COLO829 (cell line): ENCODE measurements at regions not wholly inside any gene's neighbourhood (a gene's known extent, or its start where the extent isn't known, plus 50 kb on each side); places are given as distances from the start of the nearest gene placed in this dataset.
"Not testable (repeated sequence)": the region's sequence is repeated elsewhere in the genome, so short reads cannot be mapped to it uniquely, and the experiment has no call there.

Experiments used
- DNase-seq: peaks from one replicate; pipeline ENCODE4 v3.0.0; 2012; ENCODE audit warnings: low spot score

DNA sequence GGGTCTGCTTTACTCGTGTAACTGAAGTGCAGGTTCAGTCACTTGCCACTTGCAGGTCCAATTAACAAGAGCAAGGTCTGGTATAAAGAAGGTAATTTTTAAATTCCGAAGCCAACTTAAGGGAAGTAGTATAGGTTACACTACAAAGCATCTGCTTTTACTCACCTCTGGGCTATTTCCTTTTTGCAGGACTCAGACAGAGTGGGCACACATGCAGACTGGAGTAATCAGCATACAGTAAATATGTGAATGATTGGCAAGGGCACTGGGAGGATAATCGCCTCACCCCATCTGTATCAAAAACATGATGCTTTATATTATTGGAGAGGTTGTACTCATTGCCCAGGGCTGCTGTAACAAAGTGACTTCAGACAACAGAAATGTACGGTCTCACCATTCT is 160.1 kb upstream of the CDH5 start:
- no peak for DNase-seq

DNA sequence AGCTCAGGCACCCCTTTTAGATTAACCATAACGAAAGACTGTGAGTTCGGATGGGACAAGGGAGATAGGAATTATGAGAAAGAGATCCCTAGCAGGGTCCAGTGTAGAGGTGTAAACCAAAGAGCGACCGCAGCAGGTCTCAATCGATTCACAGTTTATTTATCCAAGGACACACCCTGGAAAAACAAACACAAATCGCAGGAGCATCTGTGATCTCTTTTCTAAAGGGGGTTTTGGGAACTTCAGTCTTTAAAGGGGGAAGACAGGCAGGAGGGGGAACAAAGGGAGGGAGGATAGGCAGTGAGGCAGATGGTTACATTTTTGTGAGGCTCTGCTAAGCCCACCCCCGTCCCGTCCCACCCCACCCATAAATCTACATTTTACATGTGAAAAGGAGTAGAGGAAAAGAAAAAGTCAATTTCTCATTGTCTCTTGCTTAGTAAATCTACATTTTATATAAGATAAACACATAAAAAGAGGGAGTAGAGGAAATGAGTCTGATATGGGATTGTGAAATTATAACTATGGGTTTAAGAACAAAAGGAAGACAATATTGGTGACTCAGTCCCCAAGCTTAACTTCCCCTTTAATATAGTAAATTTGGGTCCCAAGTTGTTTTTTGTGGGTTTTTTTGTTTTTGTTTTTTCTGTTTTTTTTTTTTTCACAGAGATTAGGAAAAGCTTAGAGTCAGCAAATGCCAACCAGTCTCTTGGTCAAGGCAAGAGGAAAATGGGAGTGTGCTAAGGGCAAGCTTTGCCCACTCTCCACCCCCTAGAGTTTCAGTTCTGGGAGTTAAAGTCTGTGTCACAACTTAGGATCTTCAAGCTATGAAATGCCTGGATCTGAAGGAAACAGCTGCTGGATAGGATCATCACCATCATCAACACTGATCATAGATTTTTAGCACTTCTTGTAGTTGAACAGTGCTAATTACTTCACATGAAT is 160.9 kb upstream of the CDH5 start:
- no peak for DNase-seq

DNA sequence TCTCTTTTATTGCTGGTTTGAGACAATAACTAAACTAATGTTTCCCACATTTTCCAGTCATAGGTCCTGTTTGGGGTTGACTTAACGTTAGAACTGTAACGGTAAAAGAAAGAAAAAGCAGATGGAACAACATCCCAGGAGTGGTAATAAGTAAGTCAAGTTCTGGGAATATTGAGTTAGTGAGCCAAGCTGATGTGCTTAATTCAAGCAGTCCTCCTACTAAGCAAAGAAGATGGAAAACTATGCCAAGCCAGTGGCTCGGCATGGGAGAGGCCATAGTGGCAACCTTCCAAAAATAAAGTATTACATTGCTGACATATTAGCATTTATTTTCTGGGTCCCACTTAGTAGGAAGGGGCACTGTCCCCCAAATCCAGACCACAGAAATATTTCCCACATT is 161.7 kb upstream of the CDH5 start:
- DNase-seq, result no peak

DNA sequence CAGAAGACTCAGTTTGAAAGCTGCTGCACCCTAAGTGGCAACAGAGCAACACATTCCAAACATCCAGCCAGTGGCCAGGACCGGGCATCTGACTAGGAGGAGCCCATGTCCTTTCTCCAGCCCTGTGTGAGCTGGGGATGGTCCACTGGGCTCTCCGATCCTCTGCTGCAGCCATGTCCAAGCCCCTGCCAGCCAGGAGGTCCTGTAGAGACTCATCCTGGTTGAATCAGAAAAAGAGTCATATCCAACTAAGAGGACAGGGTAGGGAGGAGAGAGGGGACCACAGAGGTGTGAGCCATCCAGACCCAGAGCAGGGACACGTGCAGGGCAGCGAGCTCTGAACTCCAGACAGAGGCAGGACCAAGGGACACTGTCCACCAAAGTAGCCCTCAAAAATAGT is 163.0 kb upstream of the CDH5 start:
- no peak for DNase-seq

DNA sequence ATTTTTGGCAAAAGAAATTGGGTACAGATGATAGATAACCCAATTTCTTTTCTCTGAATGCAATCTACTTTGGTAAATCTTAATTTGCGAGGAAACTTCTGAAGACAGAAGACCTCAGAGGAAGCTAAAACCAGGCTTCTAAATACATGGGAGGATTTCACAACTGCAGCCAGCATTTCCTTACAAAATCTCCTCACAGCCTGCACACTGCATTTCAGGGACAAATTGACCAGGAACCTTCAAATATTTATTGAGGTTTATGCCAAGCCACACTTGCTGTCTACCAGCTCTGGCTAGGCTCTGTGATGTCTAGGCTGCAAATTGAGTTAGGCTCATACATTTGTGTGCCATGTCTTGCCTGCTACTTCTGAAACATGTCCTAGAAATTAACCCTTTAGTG is 167.3 kb upstream of the CDH5 start:
- DNase-seq, result no peak

DNA sequence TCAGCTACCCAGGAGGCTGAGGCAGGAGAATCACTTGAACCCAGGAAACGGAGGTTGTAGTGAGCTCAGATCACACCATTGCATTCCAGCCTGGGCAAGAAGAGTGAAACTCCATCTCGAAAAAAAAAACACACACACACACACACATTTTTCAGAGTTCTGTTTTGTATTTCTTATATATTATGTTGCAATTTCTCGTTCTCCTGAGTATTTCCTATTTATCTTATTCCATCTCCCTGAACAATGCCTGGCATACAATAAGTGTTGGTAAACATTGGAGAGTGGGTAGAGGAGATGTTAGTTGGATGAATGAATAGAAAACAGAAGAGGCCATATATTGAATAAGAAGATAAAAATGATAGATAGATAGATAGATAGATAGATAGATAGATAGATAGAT is 167.8 kb upstream of the CDH5 start:
- DNase-seq, result no peak

DNA sequence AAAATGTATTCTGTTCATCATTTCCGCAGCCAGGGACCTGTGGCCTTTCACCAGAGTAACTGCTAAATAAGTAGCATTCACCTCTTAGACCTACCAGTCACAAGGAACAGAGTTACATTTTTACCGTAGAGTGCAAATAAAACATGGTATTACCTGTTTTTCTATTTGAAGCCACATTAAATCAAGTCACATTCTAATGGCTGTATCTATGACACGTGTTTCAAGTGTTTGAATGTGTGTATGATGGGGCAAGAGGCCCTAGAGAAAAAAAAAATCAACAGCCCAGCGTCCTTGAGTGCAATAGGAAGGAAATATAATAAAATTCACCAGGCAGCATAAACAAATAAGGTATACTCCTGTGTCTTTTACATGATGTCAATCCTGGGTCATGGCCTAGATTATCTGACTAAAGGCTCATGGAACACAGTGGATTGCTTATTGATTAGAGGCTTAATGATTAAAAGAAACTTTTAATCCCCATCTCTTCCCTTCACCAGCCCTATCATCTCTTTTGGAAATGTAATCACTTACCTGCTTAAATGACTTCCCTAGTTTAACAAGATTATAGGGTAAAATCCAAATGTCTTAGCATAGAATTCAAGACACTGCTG is 168.7 kb upstream of the CDH5 start:
- no peak for DNase-seq

DNA sequence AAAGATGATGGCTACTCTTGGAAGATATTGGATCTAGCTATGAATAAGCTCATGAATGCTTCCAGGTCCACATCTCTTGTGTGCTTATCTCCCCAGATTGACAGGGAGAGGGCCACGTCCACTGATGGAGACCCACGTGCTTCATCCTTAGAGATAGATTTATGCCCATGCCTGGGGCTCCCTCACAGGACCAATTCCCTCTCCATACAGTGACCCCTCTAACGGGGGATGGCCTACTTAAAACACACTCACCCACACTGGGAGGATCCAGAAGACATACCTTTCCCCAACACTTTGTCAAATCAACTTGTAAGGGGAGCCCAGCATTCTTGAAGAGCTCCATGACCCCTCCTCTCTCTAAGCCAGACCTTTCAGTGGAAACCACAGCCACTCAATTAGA is 169.7 kb upstream of the CDH5 start:
- DNase-seq, result no peak

DNA sequence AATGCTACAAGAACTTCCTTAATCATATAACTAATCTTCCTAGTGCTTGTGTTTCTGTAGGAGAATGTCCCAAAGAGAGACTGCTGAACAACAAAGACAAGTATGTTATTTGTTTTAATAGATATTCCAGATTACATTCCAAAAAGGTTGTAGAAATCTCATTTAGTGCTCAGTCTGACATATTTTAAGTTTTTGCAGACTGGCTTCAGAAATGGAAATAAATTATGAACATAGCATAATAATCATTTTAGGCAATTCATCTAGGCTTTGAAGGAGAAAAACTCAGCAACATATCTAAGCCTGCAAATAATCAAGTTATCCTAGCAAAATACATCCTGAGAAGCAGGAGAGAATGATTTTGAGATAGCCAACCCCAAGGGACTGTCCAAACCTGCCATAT is 171.6 kb upstream of the CDH5 start:
- no peak for DNase-seq

DNA sequence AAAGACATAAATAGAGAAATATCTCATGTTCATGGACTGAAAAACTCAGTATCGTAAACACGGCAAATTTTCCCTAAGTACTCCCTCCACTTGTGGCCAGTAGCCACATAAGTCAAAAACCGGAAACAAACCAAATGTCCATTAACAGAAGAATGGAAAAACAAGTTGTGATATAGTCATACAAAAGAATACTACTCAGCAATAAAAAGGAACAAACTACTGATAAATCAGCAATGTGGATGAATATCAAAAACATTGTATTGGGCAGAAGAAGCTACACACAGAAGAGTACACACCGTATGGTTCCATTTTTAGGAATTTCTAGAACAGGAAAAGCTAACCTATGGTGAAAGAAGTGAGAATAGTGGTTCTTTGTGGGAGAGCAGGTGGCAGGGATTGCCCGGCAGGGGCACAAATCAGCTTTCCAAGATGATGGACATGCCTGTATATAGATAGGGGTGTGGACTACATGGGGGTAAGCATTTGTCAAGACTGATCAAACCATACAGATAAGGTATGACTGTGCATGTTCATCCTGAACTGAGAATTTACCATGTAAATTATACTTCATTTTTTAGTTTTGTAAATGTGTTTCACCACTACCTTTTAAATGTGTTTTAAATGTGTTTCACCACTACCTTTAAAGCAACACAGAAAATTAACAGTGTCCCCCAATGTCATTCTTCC is 172.8 kb upstream of the CDH5 start:
- no peak for DNase-seq

DNA sequence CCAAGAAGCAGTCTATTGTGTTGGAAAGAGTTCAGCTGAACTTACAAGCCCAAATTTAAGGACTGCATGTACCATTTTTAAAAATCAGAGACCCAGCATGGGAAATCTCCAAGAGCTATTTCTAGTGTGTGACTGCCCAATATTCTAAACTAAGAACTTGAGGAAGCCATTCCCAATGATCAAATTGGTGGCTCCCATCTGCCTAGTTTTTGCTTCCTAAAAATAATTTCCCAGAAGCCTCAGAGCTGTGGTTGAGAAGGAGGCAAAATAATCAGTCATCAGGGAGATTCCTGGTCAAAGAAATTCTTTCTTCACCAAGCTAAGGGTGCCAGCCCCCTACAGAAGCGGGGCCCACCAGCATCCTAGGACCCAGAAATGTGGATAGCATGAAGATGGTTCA is 176.1 kb upstream of the CDH5 start:
- no peak for DNase-seq

DNA sequence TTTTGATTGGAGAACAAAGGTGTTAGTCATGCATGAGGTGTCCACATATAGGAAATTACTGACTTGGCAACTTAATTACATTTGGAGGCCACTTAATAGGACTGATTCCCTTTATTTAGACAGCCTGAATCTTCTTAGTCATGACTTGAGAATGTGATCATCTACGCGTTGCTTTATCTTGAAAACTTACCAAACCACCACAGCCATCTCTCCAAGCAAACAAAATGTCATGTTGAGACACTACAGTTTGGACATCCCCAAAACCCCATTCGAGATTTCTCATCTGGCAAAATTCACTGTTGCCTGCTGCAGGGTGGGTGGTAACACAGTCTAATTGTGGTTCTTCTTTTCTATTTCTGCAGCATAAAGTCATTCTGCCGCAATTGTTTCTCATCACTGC is 176.5 kb upstream of the CDH5 start:
- peak; percentile 4 for DNase-seq

DNA sequence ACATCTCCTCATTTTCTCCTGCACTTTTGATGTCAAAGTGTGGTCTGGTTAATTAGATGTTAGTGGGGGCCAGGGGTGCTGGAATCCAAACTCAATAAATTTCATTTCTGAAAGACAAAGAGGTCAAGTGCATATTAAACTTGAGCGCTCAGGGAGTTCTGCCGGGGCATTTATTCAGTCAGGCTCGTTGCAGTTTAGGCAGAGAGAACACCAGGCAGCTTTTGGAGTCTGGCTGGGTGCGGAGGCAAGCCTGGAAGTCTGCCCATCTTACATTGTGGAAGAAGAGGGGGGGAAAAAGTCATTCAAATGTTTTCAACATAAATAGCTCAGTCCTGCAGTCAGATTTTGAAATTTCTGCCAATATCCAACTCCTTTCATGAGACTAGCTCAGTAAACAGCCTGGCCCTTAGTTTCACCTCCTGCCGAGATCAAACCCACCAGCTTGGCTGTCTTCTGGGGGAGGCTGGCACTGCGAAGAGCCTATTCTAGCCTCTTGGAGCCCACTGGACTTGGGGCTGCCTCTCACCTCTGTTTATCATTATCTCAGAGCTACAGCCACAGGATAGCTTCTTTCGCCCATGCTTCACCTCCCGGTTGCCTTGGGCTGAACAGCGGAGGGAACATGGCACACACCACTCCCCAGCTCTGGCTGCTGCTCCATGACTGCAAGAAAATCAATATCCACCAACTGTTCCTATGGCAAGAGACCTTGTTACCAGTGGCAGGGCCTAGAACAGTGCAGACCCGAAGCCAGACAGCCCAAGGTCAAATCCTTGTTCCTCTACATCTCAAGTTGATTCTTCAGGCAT is 177.4 kb upstream of the CDH5 start:
- no peak for DNase-seq

DNA sequence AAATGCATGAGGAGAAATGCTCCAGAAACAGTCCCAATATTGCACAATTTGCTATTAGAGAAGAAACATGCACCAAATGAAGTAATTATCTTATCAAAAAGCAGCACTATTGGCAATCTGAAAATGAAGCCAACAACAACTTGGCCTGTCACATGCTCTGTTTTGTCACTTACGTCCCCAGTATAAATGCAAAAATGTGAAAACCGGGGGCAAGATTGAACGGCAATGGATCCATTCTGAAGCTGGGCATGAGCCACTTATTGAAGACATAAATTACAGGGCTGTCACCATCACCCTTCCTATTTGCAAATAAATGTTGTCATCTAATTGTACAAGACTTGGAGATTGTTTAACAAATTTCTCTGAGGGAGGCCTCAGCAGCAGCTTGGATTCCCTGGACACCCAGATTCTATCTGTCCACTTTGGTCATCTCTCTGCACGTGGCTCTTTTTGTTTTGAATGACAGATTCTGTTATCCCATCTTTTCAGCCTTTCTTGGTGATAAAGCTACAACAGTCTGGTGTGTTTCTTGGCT is 180.2 kb upstream of the CDH5 start:
- DNase-seq, result no peak

DNA sequence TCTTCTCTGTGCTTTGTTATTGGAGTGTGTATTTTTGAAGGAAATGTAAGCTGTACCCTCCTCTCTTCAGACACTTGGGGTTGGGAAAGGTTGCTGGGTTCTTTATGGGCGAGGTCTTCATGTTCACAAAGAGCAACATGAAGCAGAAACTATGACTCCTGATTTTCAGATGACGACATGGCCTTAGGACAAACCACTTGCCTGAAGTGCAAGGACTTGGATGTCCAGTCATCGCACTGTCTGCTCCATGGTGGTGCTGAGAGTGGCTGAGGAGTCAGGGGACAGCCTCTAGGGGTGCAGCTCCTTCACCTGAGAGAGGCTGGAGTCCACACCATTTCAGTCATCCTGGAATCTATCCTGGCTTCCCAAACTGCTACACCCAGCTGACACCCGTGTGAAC is 183.9 kb upstream of the CDH5 start:
- DNase-seq, result no peak

DNA sequence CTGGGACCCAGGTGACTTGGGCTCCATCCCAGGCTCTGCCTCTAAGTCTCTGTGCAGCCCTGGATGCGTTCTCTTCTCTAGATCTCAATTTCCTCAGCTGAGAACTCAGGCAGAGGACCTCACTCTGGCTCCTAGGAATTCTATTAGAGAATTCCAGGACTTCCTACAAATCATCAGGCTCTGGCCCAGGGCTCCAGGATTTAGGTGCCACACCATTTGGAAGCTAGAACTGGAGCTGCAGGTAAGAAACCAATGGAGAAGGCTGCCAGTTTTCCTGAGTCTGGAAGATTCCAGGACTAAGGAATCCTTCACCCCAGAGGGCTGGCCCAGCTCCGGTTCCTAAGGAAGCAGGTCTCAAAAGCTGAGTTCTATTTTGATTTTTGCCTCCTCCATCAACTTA is 189.8 kb upstream of the CDH5 start:
- no peak for DNase-seq

DNA sequence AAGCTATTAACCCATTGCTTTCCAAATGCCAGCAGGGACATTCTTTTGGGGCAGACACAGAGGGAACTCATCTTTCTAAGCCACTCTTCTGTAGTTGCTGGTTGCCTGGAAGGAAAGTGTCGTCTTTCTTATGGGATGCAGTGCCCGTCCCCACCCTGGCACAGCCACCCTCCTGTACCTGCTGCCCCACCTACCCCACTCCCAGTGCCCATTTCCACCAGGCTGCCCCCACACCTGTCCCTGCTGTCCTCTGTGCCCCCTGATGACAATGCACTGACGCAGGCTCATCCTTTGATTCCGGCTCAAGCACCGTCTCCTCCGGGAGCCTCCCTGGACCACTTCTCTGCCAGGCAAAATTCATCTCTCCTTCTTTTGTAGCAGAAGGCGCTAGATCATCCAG is 190.4 kb upstream of the CDH5 start:
- no peak for DNase-seq

DNA sequence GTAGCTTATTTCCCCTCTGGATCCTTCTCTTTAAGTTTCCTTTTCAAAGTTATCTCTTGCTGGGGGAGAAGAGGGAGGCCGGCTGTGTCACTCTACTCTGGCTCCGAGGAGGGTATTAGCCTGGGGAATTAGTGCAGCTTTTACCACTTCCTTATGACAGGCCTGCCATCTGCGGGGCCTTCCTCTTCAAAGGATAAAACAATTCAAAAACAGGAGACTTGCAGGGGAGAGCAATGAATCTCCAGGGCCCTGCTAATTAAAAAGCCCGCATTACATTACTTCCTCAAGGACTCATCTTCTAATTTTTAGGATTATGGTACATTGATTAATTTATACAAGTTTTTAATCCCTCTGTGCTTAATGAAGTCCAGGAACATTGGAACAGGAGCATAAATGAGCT is 190.9 kb upstream of the CDH5 start:
- DNase-seq, result no peak

DNA sequence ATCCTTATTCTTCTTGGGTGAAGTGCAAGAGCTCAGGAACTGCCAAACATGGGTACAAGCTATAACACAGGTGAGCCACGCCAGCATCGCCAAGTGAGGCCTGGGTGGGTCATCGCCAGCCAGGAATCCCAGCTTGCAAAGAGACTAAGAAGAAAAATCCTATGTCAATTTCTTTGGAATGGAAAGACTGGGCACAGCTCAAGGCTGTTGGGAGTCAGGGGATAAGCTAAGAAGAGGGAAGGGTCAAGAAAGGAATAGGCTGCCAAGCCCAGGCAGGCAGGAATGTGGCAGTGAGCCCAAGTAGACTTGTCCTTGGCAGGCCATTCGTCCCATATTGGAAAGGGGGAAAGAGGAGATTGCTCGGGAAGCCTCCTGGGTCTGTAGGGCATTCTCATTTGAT is 191.4 kb upstream of the CDH5 start:
- DNase-seq, result no peak

DNA sequence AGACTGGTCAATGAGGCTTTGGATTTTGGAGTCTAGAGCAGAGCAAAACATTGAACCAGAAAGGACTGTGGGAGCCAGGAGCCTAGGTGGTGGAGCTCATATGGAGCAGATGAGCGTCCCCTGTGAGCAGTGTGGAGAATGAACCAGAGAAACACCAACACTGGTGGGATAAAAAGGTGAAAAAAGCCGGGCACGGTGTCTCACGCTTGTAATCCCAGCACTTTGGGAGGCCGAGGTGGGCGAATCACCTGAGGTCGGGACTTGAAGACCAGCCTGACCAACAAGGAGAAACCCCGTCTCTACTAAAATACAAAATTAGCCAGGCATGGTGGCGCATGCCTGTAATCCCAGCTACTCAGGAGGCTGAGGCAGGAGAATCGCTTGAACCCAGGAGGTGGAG is 192.7 kb upstream of the CDH5 start:
- DNase-seq, result not testable (repeated sequence)

DNA sequence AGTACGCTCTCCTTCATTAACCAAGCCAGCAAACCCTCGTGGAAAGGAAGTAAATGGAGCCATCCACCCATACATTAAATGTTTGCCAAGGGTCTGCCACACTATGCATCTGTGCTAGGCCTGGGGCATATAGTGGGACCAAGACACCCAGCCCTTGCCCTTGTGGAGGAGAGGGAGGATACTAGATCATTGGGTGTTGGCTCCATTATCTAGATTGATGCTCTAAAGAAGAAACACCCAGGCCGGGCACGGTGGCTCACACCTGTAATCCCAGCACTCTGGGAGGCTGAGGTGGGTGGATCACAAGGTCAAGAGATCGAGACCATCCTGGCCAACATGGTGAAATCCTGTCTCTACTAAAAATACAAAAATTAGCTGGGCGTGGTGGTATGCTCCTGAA is 193.3 kb upstream of the CDH5 start:
- DNase-seq, result not testable (repeated sequence)

DNA sequence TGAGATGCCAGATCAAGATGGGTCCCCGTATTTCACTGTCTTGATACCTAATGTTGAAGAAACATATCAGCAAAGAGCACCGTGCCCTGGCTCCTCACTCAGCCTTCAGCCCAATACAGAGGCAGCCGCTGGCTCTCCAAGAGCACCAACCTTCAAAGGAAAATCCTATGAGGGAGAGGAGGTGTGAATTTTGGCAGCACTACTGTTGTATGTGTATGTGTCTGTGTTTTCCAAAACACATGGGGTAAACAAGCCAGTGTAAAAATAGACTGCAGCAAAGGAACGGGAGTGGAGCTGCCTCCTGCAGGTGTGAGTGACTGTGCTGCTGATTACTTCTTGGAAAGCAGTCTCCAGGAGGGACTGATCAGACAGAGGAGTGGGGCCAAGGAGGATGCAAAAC is 194.0 kb upstream of the CDH5 start:
- DNase-seq, result no peak
